C1 segment of cervical spinal cord (tissue), 14 donors: ENCODE measurements at regions not wholly inside any gene's neighbourhood (a gene's known extent, or its start where the extent isn't known, plus 50 kb on each side); places are given as distances from the start of the nearest gene placed in this dataset.
A peak's percentile ranks its signal among the peaks of the same experiment; 100 is the strongest.
"Not testable (repeated sequence)": the region's sequence is repeated elsewhere in the genome, so short reads cannot be mapped to it uniquely, and the experiment has no call there.

Source experiments
- DNase-seq, 14 donors: peaks; one replicate each; lab custom pipeline; 2025; lab: John Stamatoyannopoulos, UW

DNA sequence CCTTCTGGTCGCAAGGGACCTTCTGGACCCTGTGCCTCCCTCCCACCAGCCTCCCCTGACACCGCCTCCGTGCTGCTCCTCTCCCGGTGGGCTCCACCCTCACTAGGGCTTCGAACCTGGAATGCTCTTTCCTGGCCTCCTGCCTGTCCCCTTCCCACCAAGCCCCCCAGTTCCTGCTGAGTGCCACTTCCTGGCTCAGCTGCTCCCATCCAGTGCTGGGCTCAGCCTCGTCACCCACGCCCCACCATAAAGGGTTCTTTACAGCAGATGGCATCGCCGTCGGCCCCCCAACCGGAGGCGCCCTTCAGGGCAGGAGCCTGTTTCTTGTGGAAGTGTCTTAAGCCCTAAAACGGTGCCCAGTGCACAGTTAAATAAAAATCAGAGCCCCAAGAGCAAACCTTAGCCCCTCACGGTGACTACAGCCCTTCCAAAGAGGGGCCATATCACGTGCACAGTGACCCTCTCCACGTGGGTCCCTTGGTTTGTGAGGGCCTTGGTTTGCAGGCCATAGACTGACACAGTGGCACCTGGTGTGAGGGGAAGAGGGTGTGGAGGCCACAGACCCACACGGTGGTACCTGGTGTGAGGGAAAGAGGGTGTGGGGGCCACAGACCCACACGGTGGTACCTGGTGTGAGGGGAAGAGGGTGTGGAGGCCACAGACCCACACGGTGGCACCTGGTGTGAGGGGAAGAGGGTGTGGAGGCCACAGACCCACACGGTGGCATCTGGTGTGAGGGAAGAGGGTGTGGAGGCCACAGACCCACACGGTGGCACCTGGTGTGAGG lies 111.4 kb downstream of the METRNL start:
- no peak for DNase-seq

- DNase-seq, result no peak
Measured at GRCh38 chr17:83191388-83192160, 112.2 kb downstream of the METRNL start.

DNA sequence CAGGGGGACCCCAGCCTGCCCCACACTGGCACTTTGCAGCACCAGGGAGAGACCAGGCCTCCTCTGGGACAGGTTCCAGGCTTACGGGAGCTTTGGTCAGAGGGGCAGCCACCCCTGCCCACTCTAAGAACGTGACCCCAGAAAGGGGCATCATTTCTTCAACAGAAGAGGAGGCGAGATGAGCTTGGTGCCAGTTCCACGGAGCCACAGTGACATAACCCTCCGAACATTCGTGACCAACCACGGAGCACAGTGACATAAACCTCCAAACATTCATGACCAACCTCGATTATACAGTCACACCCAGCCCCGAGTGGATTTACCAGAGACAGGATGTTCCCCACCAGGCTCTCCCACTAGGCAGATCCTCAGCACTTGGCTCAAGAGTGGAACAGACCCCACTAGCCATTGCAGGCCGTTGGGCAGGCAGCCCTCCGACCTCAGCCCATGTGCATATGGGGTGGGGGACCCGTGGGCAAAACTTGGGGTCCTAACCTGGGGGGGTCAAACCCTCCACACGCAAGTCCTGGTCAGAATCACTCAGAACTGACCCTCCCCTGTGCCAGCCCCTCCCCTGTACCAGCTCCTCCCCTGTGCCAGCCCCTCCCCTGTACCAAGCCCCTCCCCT lies 112.9 kb downstream of the METRNL start:
- no peak for DNase-seq

GRCh38 chr17:83192789-83193335 lies 113.5 kb downstream of the METRNL start:
- DNase-seq, result not testable (repeated sequence)

- no peak for DNase-seq
Measured at GRCh38 chr17:83193336-83194185, 114.2 kb downstream of the METRNL start.

- no peak for DNase-seq
Measured at GRCh38 chr17:83194186-83194561, 114.8 kb downstream of the METRNL start.

GRCh38 chr17:83194761-83195329 lies 115.4 kb downstream of the METRNL start:
- no peak for DNase-seq

DNA sequence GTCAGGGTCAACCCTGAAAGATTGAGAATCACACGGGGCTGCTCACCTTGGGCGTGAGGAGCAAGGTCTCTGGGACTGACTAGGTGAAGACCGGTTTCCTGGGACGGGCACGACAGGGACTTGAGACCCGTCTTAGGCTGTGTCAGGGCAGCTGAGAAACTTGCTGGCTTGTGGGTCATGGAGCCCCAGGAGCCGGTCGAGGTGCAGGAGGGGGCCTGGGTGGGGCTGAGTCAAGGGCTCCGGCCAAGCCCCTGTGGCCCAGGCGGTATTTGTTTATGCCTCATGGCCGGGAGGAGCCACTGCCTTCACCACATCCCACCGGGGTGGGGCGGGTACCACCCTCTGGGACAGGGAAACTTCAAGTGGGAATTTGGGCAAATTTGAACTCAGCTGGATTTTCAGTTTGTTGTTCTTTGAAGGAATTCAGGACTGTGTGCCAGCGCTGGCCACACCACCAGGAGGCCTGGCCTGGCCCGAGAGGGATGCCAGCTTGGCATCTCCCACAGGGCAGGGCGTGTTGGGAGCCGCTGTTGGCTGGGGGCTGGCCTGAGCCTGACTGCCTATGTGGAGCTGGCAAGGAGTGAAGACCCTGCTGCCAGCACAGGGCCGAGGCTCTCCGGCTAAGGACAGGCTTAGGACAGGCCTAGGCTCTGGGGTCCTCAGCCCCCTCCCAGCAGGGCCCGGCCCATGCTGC lies 116.1 kb downstream of the METRNL start:
- DNase-seq, result peak in 4 of 14 donors; percentile 18 to 56 (median 43)

DNA sequence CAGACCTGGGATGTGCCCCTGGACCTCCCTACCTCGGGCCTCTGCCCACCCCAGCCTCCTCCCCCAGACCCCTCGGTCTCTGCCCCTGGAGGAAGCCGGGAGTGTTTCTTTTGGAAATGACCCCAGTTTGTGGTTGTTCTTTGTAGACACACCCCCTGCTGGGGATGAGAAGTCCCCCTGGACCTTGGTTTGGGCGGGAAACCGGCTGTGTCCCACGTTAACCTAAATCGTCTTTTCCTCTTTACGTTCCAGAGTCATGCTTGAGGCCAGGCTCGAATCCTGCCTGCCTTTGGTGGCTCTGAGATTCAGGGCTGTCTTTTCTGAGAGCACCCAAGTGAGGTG lies 116.6 kb downstream of the METRNL start:
- DNase-seq, result no peak

GRCh38 chr17:83196366-83196765 lies 117.0 kb downstream of the METRNL start:
- DNase-seq, result no peak

DNA sequence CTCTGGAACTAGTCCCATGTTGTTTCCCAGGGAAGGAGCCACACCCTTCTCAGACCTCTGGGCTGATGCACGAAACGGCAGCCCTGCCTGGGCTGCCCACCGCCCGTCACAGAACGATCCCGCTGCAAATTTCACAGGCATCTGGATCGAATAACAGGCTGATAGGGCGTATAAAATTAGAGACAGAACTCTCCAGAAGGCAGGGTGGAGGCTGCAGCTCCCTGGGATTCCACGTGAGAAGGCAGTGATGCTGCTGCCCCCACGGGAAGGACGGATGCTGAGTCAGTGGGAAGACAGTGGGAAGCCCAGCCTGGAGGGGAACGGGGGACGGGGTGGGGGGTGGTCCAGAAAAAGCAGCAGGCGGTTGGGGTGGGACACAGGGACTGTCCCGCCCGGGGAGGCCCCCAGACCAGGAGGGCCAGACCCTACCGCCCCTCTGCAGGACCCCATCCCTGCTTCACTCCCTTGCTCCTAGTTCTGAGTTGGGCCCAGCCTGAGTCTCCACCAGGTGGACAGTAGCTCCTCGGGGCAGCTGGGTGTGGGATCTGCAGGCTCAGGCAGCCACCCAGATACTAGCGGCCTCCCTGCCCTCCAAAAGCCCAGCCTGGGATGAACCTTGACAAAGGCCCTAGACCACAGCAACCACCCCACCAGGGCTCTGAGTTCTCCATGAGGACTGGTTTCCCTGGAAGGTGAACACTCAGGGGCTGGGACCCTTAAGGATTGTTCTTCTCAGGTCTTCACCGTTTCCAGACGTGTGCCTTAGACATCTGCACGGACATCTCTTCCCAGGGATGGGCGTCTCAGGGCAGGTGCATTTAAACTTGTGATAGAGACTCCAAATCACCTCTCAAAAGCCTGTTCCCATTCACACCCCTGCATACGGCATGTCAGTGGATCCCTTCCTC lies 117.8 kb downstream of the METRNL start:
- no peak for DNase-seq

- DNase-seq, result no peak
Measured at GRCh38 chr17:83198366-83199341, 119.2 kb downstream of the METRNL start.

- DNase-seq, result peak in 1 of 14 donors; percentile 50
Measured at GRCh38 chr17:83199500-83200201, 120.2 kb downstream of the METRNL start.

DNA sequence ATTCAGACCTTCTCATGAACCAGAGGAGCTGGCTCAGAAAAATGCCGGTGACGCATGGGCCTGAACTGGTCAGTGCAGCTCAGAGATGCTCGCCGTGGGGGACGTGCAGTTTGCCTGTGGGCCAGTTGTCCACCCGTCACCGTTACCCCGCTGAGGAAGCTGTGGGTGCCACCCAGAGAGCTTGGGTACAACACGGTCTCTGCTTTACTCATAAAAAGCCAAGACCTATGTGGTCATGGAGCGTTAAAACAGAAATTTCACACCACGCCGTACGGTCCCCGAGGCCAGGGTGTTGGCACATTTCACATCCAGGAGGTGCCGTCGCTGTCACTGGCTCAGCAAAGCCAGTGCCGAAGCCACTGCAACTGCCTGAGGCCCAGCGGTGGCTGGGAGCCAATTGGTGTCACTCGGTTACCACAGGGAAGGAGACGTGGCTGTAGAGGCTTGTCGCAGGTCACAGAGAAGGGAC lies 120.9 kb downstream of the METRNL start:
- peak in 2 of 14 donors; percentile 3 to 50 for DNase-seq

- DNase-seq, result no peak
Measured at GRCh38 chr17:83200751-83201150, 121.3 kb downstream of the METRNL start.

GRCh38 chr17:83201206-83202001 lies 122.0 kb downstream of the METRNL start:
- no peak for DNase-seq
